IMR-90 (cell line): ENCODE measurements at regions not wholly inside any gene's neighbourhood (a gene's known extent, or its start where the extent isn't known, plus 50 kb on each side); places are given as distances from the start of the nearest gene placed in this dataset.

Experiments used
- ATAC-seq: fragments of 200-7000 bp; cut with Tn5 transposase; 2 replicates; pipeline ENCODE4 v1.9.1; 2020; ENCODE audit warnings: low read depth, mild to moderate bottlenecking, moderate library complexity
- BruUV-seq: library from RNA; stranded (reverse); fragments of 400-500 nt; replicated peaks from 2 replicates; lab custom pipeline; 2021; lab: Mats Ljungman, UMichigan
- CTCF ChIA-PET: fragments of 300-600 bp; formaldehyde crosslinking; extraction: SDS; loops from one replicate; lab custom pipeline; 2021; ENCODE audit warnings: antibody characterized with exemption; lab: Yijun Ruan, JAX
- POLR2A ChIA-PET: fragments of 300-600 bp; sonication (Branson Sonifier 250); formaldehyde crosslinking; loops from one replicate; lab custom pipeline; 2022; ENCODE audit warnings: antibody characterized with exemption; ENCODE audit not compliant: unreplicated experiment; lab: Charles Lee
- DNase-seq: peaks from one replicate; pipeline ENCODE4 v3.0.0; 2013
- H2AFZ ChIP-seq: replicated peaks from 2 replicates; pipeline ENCODE3; 2013; ENCODE audit warnings: low read length, mild to moderate bottlenecking; ENCODE audit not compliant: poor library complexity
- H2AK5ac ChIP-seq: 2 replicates; pipeline ENCODE4 v1.6.1; 2013; ENCODE audit warnings: low read depth, low read length, inconsistent platforms
- H2AK9ac ChIP-seq: replicated peaks from 2 replicates; pipeline ENCODE3; 2013; ENCODE audit warnings: mild to moderate bottlenecking, low read depth, low read length, moderate library complexity; ENCODE audit not compliant: poor library complexity
- H2BK120ac ChIP-seq: 2 replicates; pipeline ENCODE4 v1.6.1; 2013; ENCODE audit warnings: low read depth, low read length, inconsistent platforms
- H2BK15ac ChIP-seq: 3 replicates; pipeline ENCODE4 v1.6.1; 2013; ENCODE audit warnings: low read depth, low read length, inconsistent platforms
- H2BK20ac ChIP-seq: 2 replicates; pipeline ENCODE4 v1.6.1; 2013; ENCODE audit warnings: low read depth, mild to moderate bottlenecking, inconsistent platforms, low read length, moderate library complexity
- H2BK5ac ChIP-seq: 2 replicates; pipeline ENCODE4 v1.6.1; 2013; ENCODE audit warnings: mild to moderate bottlenecking, low read depth, low read length, inconsistent platforms; ENCODE audit not compliant: poor library complexity, severe bottlenecking
- H3K14ac ChIP-seq: replicated peaks from 2 replicates; pipeline ENCODE4 v1.6.1; 2013; ENCODE audit warnings: low read depth, low read length, inconsistent platforms
- H3K18ac ChIP-seq: 2 replicates; pipeline ENCODE4 v1.6.1; 2013; ENCODE audit warnings: low read depth, low read length, control low read depth
- H3K23ac ChIP-seq: 2 replicates; pipeline ENCODE4 v1.6.1; 2013; ENCODE audit warnings: low read depth, low read length, inconsistent platforms
- H3K27ac ChIP-seq: 2 replicates; pipeline ENCODE4 v1.5.1; 2013; ENCODE audit warnings: mild to moderate bottlenecking, control low read depth, low read length; ENCODE audit not compliant: insufficient read depth
- H3K27me3 ChIP-seq: 2 replicates; pipeline ENCODE4 v1.6.1; 2013; ENCODE audit warnings: low read length; ENCODE audit not compliant: control insufficient read depth, insufficient read depth
- H3K36me3 ChIP-seq: 2 replicates; pipeline ENCODE4 v1.6.1; 2013; ENCODE audit warnings: low read length, mixed read lengths; ENCODE audit not compliant: control insufficient read depth, insufficient read depth
- H3K4ac ChIP-seq: 2 replicates; pipeline ENCODE4 v1.6.1; 2013; ENCODE audit warnings: low read depth, low read length, inconsistent platforms
- H3K4me1 ChIP-seq: 2 replicates; pipeline ENCODE4 v1.6.1; 2013; ENCODE audit warnings: low read length, mixed read lengths; ENCODE audit not compliant: control insufficient read depth, insufficient read depth
- H3K4me2 ChIP-seq: 2 replicates; pipeline ENCODE4 v1.6.1; 2013; ENCODE audit warnings: low read depth, mild to moderate bottlenecking, control low read depth, low read length, moderate library complexity
- H3K4me3 ChIP-seq: 2 replicates; pipeline ENCODE4 v1.5.1; 2013; ENCODE audit warnings: low read depth, mild to moderate bottlenecking, control low read depth, low read length, moderate library complexity; ENCODE audit not compliant: insufficient read depth
- H3K56ac ChIP-seq: 2 replicates; pipeline ENCODE4 v1.6.1; 2013; ENCODE audit warnings: low read length, inconsistent platforms; ENCODE audit not compliant: insufficient read depth; ENCODE audit errors: extremely low read depth
- H3K79me1 ChIP-seq, 2 experiments: 2 replicates each; pipeline ENCODE4 v1.6.1; 2013; ENCODE audit warnings: low read length in 2 of 2, inconsistent platforms in 1 of 2, low read depth in 1 of 2
- H3K9ac ChIP-seq: 2 replicates; pipeline ENCODE4 v1.6.1; 2013; ENCODE audit warnings: low read depth, low read length, control low read depth
- H3K9me1 ChIP-seq: 2 replicates; pipeline ENCODE4 v1.6.1; 2013; ENCODE audit warnings: low read length, inconsistent platforms; ENCODE audit not compliant: insufficient read depth
- H3K9me3 ChIP-seq: 2 replicates; pipeline ENCODE4 v1.6.1; 2013; ENCODE audit warnings: low read length; ENCODE audit not compliant: control insufficient read depth, insufficient read depth
- H4K20me1 ChIP-seq: 2 replicates; pipeline ENCODE4 v1.6.1; 2013; ENCODE audit warnings: low read length, inconsistent platforms; ENCODE audit not compliant: insufficient read depth
- H4K5ac ChIP-seq: 2 replicates; pipeline ENCODE4 v1.6.1; 2013; ENCODE audit warnings: mild to moderate bottlenecking, low read depth, low read length, control low read depth
- H4K8ac ChIP-seq, 2 experiments: 2 replicates each; pipeline ENCODE4 v1.6.1; 2013; ENCODE audit warnings: low read depth in 2 of 2, low read length in 2 of 2, control low read depth in 1 of 2, inconsistent platforms in 1 of 2
- H4K91ac ChIP-seq: 2 replicates; pipeline ENCODE4 v1.6.1; 2013; ENCODE audit warnings: low read depth, low read length, inconsistent platforms; ENCODE audit not compliant: insufficient read depth
- POLR2A ChIP-seq: IDR thresholded peaks from 2 replicates; pipeline ENCODE4 v1.6.1; 2012; ENCODE audit warnings: mild to moderate bottlenecking, low read depth, low read length
- WGBS, 2 experiments: methylation state at CpG; one replicate each; pipeline versions ENCODE4 v1.1.5 to v1.1.7; 2013; ENCODE audit warnings: missing lambda C conversion rate in 2 of 2; ENCODE audit not compliant: insufficient read length in 1 of 2; ENCODE audit errors: extremely low coverage in 2 of 2; 5-methylcytosine and 5-hydroxymethylcytosine counted together
- dilution Hi-C: fragments of 300-500 bp; cut with HindIII; formaldehyde crosslinking; loops from one replicate; pipeline ENCODE4 v1.14.3; 2018; ENCODE audit warnings: low sequenced_read_pairs; ENCODE audit not compliant: unreplicated experiment
- in situ Hi-C: fragments of 300-500 bp; cut with MboI; formaldehyde crosslinking; loops from 3 replicates; pipeline ENCODE4 v1.14.3; 2019; ENCODE audit warnings: low sequenced_read_pairs, inconsistent platforms, mixed read lengths
- intact Hi-C: fragments of 100-400 bp; cut with micrococcal nuclease; formaldehyde crosslinking; loops from 2 replicates; pipeline ENCODE4 v1.10.0; 2022

DNA sequence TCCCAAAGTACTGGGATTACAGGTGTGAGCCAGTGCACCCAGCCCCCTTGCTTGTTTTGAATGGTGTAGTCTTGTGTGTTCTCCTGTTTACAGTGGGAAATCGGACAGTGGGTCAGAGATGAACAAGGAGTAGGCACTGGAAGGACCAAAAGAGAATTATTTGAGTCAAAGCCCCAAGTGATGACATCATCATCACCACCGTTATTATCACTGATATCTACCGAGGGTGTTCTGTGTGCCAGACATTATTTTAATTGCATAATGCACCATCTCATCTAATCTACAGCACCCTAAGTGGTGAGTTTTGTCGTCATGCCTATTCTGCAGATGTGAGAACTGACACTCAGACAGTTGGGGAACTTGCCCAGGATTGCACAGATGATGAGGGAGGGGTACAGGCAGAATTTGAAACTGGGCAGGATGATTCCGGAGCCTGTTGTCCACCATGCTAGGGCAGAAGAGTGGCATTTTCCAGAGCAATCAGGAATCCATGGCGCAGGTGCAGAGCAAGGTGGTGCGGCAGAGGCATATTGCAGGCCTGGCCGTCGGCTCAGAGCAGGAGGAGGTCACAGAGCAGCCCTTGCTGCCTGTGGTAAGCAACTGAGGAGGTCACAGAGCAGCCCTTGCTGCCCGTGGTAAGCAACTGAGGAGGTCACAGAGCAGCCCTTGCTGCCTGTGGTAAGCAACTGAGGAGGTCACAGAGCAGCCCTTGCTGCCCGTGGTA is 137.0 kb upstream of the HDAC4 start:
- BruUV-seq: no TSS peak
- in situ Hi-C loops: no loop called here
- H4K8ac ChIP-seq: no peak overlapping the region

More for the DNA sequence above, 137.0 kb upstream of the HDAC4 start:
- no peak overlapping the region for H4K5ac ChIP-seq
- no peak overlapping the region for H3K4me3 ChIP-seq
- ChIA-PET CTCF (no interaction called here), POLR2A (no interaction called here)
- no peak overlapping the region for H2AK9ac ChIP-seq
- H3K9me1 ChIP-seq: no peaks in the 10 kb centered on the region
- no peaks in the 10 kb centered on the region for H3K36me3 ChIP-seq
- no peaks in the 10 kb centered on the region for H3K27me3 ChIP-seq
- TF ChIP-seq POLR2A: no peak
- no peak for ATAC-seq
- H3K56ac ChIP-seq: no peak overlapping the region
- no peak overlapping the region for H3K23ac ChIP-seq
- no peak overlapping the region for H3K9ac ChIP-seq
- no peaks in the 10 kb centered on the region for H3K4me1 ChIP-seq
- no peak overlapping the region for H2BK20ac ChIP-seq
- H2AK5ac ChIP-seq: no peak overlapping the region
- H2AFZ ChIP-seq: no peak overlapping the region
- no peak overlapping the region for H4K91ac ChIP-seq
- no peak overlapping the region for H3K4me2 ChIP-seq
- no peak overlapping the region for H3K4ac ChIP-seq
- H3K79me1 ChIP-seq: no peaks in the 10 kb centered on the region
- no peak overlapping the region for H2BK15ac ChIP-seq
- H3K14ac ChIP-seq: no peak overlapping the region
- no peak overlapping the region for H3K27ac ChIP-seq
- H2BK5ac ChIP-seq: no peak overlapping the region
- dilution Hi-C loops: no loop called here
- H2BK120ac ChIP-seq: no peak overlapping the region
- WGBS, 2 experiments: 67% methylated on average over 1 of the region's 11 CpGs; no CpG with 5 or more reads in 1 of the 2 experiments
- H4K20me1 ChIP-seq: no peaks in the 10 kb centered on the region
- intact Hi-C loops: no loop called here
- H3K18ac ChIP-seq: no peak overlapping the region
- DNase-seq: no peak
- peaks cover 23% of the 10 kb centered on the region for H3K9me3 ChIP-seq
